A673 (cell line): ENCODE measurements at regions not wholly inside any gene's neighbourhood (a gene's known extent, or its start where the extent isn't known, plus 50 kb on each side); places are given as distances from the start of the nearest gene placed in this dataset.
"Not testable (repeated sequence)": the region's sequence is repeated elsewhere in the genome, so short reads cannot be mapped to it uniquely, and the experiment has no call there.

ENCODE experiments used
- BruUV-seq: library from RNA; stranded (reverse); fragments of 400-500 nt; replicated peaks from 2 replicates; lab custom pipeline; 2021; lab: Mats Ljungman, UMichigan
- CTCF ChIA-PET: fragments of 300-600 bp; sonication (Branson Sonifier 250); formaldehyde crosslinking; loops from one replicate; lab custom pipeline; 2022; ENCODE audit warnings: antibody characterized with exemption; lab: Charles Lee
- POLR2A ChIA-PET: fragments of 300-600 bp; sonication (Branson Sonifier 250); formaldehyde crosslinking; loops from one replicate; lab custom pipeline; 2022; ENCODE audit warnings: antibody characterized with exemption; ENCODE audit not compliant: low non-redundant PET; lab: Charles Lee
- DNase-seq: peaks from one replicate; pipeline ENCODE4 v3.0.0-alpha.2; 2015; ENCODE audit warnings: low spot score
- H3K27ac ChIP-seq: fragments of 200-600 bp; sonication (generic); 2 replicates; pipeline ENCODE4 v1.5.1; 2016; ENCODE audit warnings: mixed run types, low read depth, mild to moderate bottlenecking, mixed read lengths, antibody characterized with exemption, low read length; ENCODE audit not compliant: poor library complexity, severe bottlenecking
- H3K27me3 ChIP-seq: fragments of 200-600 bp; sonication (generic); replicated peaks from 2 replicates; pipeline ENCODE4 v1.6.1; 2017; ENCODE audit warnings: mixed run types, low read depth, mild to moderate bottlenecking, mixed read lengths, antibody characterized with exemption, low read length; ENCODE audit not compliant: insufficient read depth, poor library complexity
- H3K36me3 ChIP-seq: fragments of 200-600 bp; sonication (generic); 2 replicates; pipeline ENCODE4 v1.6.1; 2016; ENCODE audit warnings: mixed run types, mild to moderate bottlenecking, mixed read lengths, antibody characterized with exemption, low read length; ENCODE audit not compliant: insufficient read depth, poor library complexity, severe bottlenecking
- H3K4me1 ChIP-seq: fragments of 200-600 bp; sonication (generic); 2 replicates; pipeline ENCODE4 v1.6.1; 2017; ENCODE audit warnings: mixed run types, mild to moderate bottlenecking, mixed read lengths, antibody characterized with exemption, low read length; ENCODE audit not compliant: insufficient read depth, poor library complexity, severe bottlenecking
- H3K4me3 ChIP-seq: fragments of 200-600 bp; sonication (generic); 2 replicates; pipeline ENCODE4 v1.5.1; 2016; ENCODE audit warnings: low read depth, mixed run types, mild to moderate bottlenecking, mixed read lengths, low read length; ENCODE audit not compliant: poor library complexity, severe bottlenecking
- H3K9me3 ChIP-seq: fragments of 200-600 bp; sonication (generic); 2 replicates; pipeline ENCODE4 v1.6.1; 2016; ENCODE audit warnings: mixed run types, low read depth, mild to moderate bottlenecking, mixed read lengths, antibody characterized with exemption, low read length; ENCODE audit not compliant: poor library complexity, severe bottlenecking
- CTCF ChIP-seq: fragments of 300-800, 200-600 bp; sonication (generic); conservative IDR thresholded peaks from 2 replicates; pipeline ENCODE4 v1.5.1; 2017; ENCODE audit warnings: low read depth, mild to moderate bottlenecking, antibody characterized with exemption, low read length, moderate library complexity, mixed read lengths
- EZH2 ChIP-seq: fragments of 200-600 bp; sonication (generic); IDR thresholded peaks from 2 replicates; pipeline ENCODE4 v1.6.1; 2017; ENCODE audit warnings: borderline replicate concordance, low read depth, mild to moderate bottlenecking, mixed read lengths, antibody characterized with exemption, low read length; ENCODE audit not compliant: poor library complexity, severe bottlenecking
- intact Hi-C: fragments of 100-400 bp; cut with micrococcal nuclease; formaldehyde crosslinking; loops from one replicate; pipeline ENCODE4 v1.10.0; 2022; ENCODE audit not compliant: unreplicated experiment

GRCh38 chr12:33617218-33617617 is 177.6 kb upstream of the SYT10 start:
- TF ChIP-seq CTCF (no peak), EZH2 (no peak)
- Histone ChIP-seq H3K36me3 (no peaks in the 10 kb centered on the region), H3K4me3 (no peak overlapping the region), H3K27me3 (no peaks in the 10 kb centered on the region), H3K4me1 (no peaks in the 10 kb centered on the region), H3K9me3 (peaks cover 16% of the 10 kb centered on the region), H3K27ac (no peak overlapping the region)
- CTCF ChIA-PET, result no interaction called here
- intact Hi-C loops, result no loop called here
- BruUV-seq, result no TSS peak
- no peak for DNase-seq
- POLR2A ChIA-PET, result no interaction called here

GRCh38 chr12:33628087-33628486 is 188.5 kb upstream of the SYT10 start:
- Histone ChIP-seq H3K27me3 (no peaks in the 10 kb centered on the region), H3K4me1 (no peaks in the 10 kb centered on the region), H3K36me3 (no peaks in the 10 kb centered on the region), H3K9me3 (peaks cover 5% of the 10 kb centered on the region), H3K4me3 (no peak overlapping the region), H3K27ac (no peak overlapping the region)
- ChIA-PET POLR2A (no interaction called here), CTCF (no interaction called here)
- DNase-seq, result no peak
- intact Hi-C loops, result no loop called here
- TF ChIP-seq EZH2, result no peak
- no peak for TF ChIP-seq CTCF
- no TSS peak for BruUV-seq

- POLR2A ChIA-PET, result no interaction called here
- BruUV-seq, result no TSS peak
- no peak for DNase-seq
- Histone ChIP-seq H3K36me3 (no peaks in the 10 kb centered on the region), H3K27me3 (no peaks in the 10 kb centered on the region), H3K4me3 (no peak overlapping the region), H3K9me3 (peaks cover 6% of the 10 kb centered on the region), H3K27ac (no peak overlapping the region), H3K4me1 (no peaks in the 10 kb centered on the region)
- TF ChIP-seq EZH2, result no peak
- TF ChIP-seq CTCF, result no peak
- intact Hi-C loops, result no loop called here
- CTCF ChIA-PET, result no interaction called here
These were observed 194.9 kb upstream of the SYT10 start for GRCh38 chr12:33634544-33634943.

- CTCF ChIA-PET, H3K36me3 ChIP-seq, H3K4me1 ChIP-seq, H3K9me3 ChIP-seq, BruUV-seq, H3K27ac ChIP-seq, POLR2A ChIA-PET, DNase-seq, H3K4me3 ChIP-seq, H3K27me3 ChIP-seq: not testable (repeated sequence)
- intact Hi-C loops, result loop anchor here (1.0 kb wide), 1 partner anchor 41 kb away; no protein-coding TSS in a partner anchor
These were observed 197.3 kb upstream of the SYT10 start for GRCh38 chr12:33636930-33637329.
